RCC 7860 (cell line): ENCODE measurements at regions not wholly inside any gene's neighbourhood (a gene's known extent, or its start where the extent isn't known, plus 50 kb on each side); places are given as distances from the start of the nearest gene placed in this dataset.

Experiments
- DNase-seq: peaks from one replicate; pipeline ENCODE4 v3.0.0-alpha.2; 2015; ENCODE audit warnings: low spot score
- FAIRE-seq: peaks from 2 replicates; lab custom pipeline; 2012; peaks lifted over from hg19 to GRCh38; lab: Jason Lieb, UNC

- DNase-seq (no peak), FAIRE-seq (no peak)
Measured at GRCh38 chr6:56378507-56378906, 131.1 kb upstream of the COL21A1 start.

DNA sequence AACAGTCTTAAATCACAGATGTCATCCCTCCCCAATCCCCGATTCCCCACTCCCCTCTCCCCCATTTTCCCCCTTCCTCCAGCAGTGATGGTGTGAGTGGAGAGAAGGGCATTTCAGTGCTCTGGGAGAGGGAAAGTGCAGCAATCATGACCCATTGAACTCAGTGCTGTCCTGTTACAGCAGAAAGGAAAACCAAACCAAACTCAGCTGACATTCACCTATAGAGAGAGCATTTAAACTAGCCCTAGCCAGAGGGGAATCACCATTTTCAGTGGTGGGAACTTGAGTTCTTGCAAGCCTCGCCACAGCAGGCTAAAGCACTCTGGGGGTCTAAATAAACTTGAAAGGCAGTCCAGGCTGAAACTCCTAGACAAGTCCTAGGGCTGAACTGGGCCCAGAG, 129.9 kb upstream of the COL21A1 start:
- DNase-seq = no peak
- no peak for FAIRE-seq

GRCh38 chr6:56375806-56376205, 128.4 kb upstream of the COL21A1 start:
- FAIRE-seq (no peak), DNase-seq (no peak)

GRCh38 chr6:56374841-56375369, 127.5 kb upstream of the COL21A1 start:
- FAIRE-seq = no peak
- DNase-seq = no peak

DNA sequence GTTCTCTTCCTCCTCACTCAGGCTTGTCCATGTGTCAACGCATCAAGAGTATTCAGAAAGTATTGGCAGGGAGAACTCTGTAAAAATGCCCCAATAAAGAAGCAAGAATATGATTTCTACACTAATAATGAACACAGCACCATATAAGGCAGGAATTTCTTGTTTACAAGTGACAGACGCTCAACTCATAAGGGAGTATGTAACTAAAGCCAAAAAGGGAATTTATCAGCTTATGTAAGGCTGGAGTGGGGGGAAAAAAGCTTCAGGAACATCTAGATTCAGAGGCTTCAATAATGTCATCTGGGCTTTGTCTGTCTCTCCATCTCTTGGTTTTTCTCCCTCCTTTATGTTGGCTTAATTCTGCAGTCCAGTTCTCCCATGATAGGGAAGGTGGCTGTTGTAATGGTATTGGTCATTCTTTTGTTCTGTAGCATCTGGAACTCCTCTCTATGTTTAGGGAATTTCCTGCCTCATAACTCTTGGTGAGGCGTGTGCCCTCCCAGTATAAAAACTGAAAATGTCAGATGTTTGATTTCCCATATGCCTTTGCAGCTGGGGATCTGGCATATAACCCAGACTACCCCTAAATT, 125.1 kb upstream of the COL21A1 start:
- DNase-seq = no peak
- no peak for FAIRE-seq

DNA sequence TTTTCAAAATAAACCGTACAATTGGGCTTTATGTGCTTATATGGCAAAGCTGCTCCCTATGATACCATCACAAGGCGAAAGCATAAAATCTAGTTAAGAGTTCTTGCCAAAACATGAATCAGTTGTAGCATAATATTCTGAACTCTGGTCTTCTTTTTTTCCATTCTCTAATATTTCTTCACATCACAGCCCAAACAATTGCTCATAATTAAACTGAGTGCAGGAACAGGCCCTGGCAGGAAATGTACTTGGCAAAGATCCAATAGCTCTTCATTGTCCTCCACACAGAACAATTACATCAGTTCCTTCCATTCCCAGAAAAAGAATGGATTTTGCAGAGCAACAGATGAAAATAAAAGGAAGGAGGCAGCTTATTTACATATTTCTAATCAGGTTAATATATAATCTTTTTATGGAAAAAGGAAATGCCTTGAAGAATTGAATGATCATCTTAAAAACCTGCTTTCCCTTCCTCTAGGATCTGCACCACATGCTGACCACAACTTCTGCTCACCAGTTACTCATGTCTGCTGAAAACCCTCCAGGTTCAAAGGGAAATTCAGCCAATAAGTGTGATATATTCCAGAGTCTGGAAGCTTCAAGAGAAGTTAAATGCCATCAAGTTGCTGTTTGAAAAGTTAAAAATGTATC, 123.3 kb upstream of the COL21A1 start:
- peak; percentile 94 for FAIRE-seq
- DNase-seq = peak; percentile 89

DNA sequence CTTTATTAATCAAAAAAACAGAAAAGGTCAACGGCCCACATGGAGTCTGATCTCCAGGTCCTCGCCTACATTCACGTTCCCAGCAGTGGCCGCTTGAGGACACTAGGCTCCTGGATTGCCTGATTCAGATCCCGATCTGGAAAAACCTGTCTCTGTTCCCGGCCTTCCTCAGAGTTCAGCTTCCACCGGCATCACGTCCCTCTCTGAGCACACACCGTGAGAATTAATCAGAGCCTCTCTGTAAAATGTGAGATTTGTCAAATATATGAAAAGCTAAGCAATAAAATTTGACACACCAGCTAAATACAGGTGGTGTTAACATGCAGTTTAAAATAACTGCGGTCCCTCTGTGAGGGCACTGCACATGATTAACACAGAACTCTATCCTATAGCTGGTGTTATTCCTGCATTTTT, 122.8 kb upstream of the COL21A1 start:
- DNase-seq (peak; percentile 75), FAIRE-seq (peak; percentile 73)

GRCh38 chr6:56368491-56368890, 121.1 kb upstream of the COL21A1 start:
- DNase-seq (no peak), FAIRE-seq (no peak)

DNA sequence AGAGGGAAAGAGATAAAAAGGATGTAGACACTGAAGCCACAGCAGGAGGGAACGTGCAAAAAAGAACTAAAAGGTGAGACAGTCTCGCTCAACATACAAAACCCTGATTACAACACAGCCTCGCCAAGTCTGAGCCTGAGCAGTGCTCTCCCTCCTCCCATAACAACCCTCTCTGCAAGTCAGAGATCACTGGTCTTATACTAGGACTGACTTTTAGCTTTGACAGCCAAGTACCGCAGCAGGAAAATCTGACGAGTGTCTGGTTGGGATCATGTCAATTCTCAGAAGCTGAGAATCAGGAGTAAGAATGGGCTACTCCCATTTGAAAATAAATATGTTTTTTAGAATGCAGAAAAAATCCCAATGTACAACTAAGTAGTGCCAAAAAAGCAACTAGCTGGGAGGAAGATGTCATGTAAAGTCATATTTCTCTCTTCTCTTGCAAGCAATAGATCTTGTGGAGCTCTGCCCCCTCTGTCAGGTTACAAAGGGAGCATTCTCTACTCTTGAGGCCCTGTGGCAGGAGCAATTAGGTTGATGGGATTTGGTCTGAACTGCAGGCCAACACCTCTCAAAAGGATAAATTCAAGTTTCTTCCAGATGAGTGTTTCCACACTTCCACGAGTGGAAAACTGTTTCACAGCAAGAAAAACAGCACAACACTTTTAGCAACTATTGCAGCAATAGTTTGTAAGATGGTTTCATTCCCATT, 118.9 kb upstream of the COL21A1 start:
- DNase-seq (no peak), FAIRE-seq (no peak)

GRCh38 chr6:56364827-56365339, 117.5 kb upstream of the COL21A1 start:
- FAIRE-seq (peak; percentile 75), DNase-seq (peak; percentile 28)

- FAIRE-seq = no peak
Measured at GRCh38 chr6:56364431-56364826, 117.0 kb upstream of the COL21A1 start.

DNA sequence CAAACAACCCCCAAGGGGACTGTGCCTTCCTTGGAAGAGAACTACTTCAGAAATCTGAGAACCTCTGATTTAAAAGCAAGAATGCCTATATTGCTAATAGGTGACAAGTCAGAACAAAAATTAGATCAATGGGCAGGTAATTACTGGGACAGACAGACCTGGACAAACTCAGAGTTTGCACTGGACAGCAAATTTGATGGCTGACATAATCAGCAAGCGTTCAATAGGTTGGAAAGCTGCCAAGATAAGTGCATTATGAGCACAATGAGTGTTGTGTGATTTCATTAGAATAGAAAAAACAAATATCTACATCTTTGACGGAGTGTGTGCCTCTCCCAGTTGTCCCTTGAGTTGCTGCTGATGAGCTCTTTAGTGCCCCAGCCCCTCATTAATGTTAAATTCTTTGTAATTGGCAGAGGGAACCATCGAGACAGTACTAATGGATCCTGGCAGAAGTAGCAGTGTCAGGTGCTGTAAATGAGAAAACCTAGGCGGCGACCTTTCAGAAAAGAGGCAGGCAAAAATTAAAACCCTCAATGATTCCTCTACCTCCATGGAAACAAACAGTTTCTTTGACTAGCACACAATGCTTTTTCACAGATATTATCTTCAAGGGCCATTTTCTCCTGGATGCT, 116.5 kb upstream of the COL21A1 start:
- DNase-seq (no peak), FAIRE-seq (no peak)

More at GRCh38 chr6:56364431-56364826, 117.0 kb upstream of the COL21A1 start:
- no peak for DNase-seq

GRCh38 chr6:56361812-56362211, 114.4 kb upstream of the COL21A1 start:
- FAIRE-seq (no peak), DNase-seq (peak; percentile 8)

DNA sequence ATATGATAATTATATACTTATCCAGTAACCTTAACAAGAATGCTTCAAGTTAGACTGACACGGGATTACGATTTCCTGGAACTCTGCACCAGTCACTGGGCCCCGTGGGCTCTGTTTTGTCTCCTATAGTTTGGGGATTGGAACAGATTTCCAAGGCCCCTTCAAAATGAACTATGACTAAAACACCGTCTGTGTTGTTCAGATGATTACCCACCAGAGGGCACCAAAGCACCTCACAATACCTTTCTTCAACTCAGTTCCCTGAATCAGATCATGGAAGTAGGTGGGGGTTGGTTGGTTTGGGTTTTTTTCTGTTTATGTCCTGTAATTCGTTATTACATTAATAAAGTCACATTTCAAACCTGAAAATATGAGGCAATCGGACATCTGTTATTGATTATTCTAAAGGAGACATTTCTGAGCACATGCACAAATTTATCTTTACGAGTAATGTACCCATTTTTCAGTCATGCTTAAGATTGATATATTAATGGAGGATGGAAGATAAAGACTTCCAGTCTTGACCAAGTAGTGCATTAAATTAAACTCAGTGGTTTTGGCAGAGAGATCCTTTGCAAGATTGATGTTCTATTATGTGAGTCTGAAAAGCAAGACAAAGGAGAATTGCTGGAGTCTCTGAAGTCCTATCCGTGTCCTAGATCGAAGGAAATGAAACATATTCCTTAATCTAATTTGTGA, 112.0 kb upstream of the COL21A1 start:
- DNase-seq = peak; percentile 56
- peak; percentile 72 for FAIRE-seq

- DNase-seq (peak; percentile 59), FAIRE-seq (peak; percentile 70)
Measured at GRCh38 chr6:56357616-56358373, 110.4 kb upstream of the COL21A1 start.

DNA sequence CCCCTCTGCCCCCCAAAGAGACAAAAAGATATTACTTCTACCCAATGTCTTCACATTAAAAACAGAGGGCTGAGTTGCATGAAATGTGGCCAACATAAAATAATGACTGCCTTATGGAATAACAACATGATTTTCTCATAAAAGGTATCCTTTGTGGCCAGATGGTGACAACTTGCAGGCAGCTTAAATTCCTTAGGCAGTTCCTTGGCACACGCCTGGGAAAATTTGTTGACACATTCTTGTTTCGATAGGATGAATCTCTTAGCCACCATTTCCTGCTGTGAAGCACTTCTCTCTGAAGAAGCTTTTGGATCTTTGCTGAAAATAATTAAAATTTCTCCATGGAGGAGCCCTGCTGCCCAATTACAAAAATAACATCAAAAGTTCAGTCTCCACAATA, 109.0 kb upstream of the COL21A1 start:
- DNase-seq (peak; percentile 28), FAIRE-seq (no peak)

DNA sequence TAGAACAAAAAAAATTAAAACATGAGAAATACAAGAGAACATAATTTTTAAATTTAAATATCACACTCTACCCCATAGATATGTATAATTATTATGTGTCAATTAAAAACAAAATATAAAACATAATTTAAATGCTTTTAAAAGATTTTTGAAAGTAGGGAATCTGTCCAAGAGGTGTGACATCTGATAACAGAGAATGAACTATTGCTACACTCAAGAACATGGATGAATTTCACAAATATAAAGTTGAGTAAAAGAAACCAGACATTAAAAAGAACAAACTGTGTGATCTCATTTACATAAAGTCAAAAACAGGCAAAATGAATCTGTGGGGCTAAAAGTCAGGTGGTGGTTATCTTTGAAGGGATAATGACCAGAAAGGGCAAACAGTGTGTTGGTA, 106.5 kb upstream of the COL21A1 start:
- FAIRE-seq (no peak), DNase-seq (no peak)

DNA sequence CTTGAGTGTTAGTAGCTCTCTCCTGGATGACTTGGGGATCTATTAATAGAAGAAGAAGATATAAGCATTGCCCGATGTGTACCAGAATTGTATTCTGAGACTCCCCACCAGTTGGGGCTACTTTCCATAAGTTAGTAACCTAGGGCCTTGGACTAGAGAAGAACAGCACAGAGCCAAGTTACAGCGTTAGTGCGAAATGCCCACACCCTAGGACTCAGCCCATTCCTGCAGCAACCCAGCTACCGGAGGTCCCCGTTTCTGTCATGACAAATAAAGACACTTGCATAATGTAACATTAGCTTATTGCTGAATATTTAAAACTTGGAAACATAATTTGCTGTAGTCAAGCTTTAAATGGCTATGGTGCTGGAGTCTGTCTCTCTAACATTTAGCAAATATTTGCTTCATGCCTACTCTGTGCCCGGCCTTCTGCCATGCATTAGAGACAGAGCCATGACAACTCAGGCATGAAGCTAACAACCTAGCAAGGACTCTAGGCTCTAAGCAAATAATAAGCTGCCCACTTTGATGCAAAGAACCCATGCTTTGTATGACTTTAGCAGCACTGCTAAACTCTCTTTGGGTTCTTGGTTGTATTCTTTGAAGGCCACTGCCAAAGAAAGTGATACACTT, 103.4 kb upstream of the COL21A1 start:
- FAIRE-seq = no peak
- no peak for DNase-seq

GRCh38 chr6:56349194-56349593, 101.8 kb upstream of the COL21A1 start:
- FAIRE-seq (peak; percentile 66), DNase-seq (no peak)
